PC-9 (cell line): ENCODE measurements at regions not wholly inside any gene's neighbourhood (a gene's known extent, or its start where the extent isn't known, plus 50 kb on each side); places are given as distances from the start of the nearest gene placed in this dataset.

Source experiments
- EZH2 ChIP-seq: fragments of 200-600 bp; sonication (generic); IDR thresholded peaks from 2 replicates; pipeline ENCODE4 v1.8.0; 2017; ENCODE audit warnings: antibody characterized with exemption, low read depth
- TF ChIP-seq, protein P1 (sequence below): fragments of 200-600 bp; sonication (generic); conservative IDR thresholded peaks from 2 replicates; pipeline ENCODE4 v1.6.1; 2017; ENCODE audit warnings: mixed run types, antibody characterized with exemption, mild to moderate bottlenecking, moderate library complexity

DNA sequence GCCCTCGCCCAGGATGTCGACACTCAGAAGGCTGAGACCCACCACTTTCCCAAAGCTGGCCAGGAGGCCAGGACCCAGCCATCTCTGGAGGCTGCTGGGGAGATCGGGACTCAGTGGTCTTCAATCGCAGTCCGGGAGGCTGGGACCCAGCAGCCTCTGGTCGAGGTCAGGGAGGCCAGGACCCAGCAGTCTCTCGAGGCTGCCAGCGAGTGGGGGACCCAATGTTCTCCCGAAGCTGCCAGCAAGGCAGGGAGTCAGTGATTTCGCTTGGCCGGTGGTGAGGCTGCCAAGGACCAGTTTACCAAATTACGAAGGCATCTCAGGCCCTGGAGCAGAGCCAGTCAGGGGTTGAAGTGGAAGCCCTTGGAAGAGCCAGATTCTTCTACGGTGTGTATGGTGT is 181.6 kb downstream of the NAF1 start:
- TF ChIP-seq, protein P1, sequence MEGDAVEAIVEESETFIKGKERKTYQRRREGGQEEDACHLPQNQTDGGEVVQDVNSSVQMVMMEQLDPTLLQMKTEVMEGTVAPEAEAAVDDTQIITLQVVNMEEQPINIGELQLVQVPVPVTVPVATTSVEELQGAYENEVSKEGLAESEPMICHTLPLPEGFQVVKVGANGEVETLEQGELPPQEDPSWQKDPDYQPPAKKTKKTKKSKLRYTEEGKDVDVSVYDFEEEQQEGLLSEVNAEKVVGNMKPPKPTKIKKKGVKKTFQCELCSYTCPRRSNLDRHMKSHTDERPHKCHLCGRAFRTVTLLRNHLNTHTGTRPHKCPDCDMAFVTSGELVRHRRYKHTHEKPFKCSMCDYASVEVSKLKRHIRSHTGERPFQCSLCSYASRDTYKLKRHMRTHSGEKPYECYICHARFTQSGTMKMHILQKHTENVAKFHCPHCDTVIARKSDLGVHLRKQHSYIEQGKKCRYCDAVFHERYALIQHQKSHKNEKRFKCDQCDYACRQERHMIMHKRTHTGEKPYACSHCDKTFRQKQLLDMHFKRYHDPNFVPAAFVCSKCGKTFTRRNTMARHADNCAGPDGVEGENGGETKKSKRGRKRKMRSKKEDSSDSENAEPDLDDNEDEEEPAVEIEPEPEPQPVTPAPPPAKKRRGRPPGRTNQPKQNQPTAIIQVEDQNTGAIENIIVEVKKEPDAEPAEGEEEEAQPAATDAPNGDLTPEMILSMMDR, result no peak
- TF ChIP-seq EZH2, result no peak
